Activated CD4-positive, alpha-beta T cell treated with anti-CD3 and anti-CD28 coated beads, Interleukin-2, amount 50 U/mL, for 24 hours (primary cell): ENCODE measurements at regions not wholly inside any gene's neighbourhood (a gene's known extent, or its start where the extent isn't known, plus 50 kb on each side); places are given as distances from the start of the nearest gene placed in this dataset.

Experiments used
- DNase-seq, 2 donors: peaks; one replicate each; pipeline ENCODE4 v3.0.0-alpha.2; 2020; ENCODE audit warnings: low read depth in 1 of 2, low spot score in 1 of 2

- DNase-seq, result no peak
Observed at GRCh38 chr9:113781381-113781780, 94.7 kb upstream of the ZNF618 start.

GRCh38 chr9:113781896-113782295 lies 94.2 kb upstream of the ZNF618 start:
- DNase-seq, result no peak

DNA sequence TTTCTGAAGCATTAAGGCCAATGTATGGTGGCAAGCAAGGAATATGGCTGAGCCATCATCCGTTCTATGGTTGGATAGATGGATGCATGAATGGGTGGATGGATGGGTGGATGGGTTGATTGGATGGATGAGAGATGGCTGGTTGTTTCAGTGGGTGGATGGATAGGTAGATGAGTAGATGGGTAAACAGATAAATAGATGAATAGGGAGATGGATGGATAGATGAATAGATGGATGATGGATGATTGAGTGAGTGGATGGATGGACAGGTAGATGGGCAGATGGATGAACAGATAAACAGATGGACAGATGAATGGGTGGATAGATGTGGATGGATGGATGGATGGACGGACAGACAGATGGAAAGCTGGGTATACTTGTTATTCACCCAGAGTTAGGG lies 92.6 kb upstream of the ZNF618 start:
- DNase-seq, result no peak

DNA sequence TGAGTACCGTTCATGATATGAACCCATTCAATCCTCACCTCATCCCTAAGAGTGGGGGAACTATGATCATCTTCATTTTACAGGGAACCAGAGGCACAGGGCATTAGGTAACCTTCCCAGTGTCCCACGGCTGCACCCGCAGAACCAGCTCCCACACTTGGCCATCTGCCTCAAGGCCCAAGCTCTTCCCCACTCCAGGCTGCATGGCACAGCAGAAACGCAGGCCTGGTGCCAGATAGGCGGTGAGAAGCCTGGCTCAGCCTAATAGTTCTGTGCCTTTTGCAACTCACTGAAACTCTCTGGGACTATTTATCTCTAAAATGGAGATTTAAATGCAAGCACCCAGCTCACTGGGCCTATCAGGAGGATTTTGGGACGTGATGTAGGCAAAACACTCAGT lies 90.8 kb upstream of the ZNF618 start:
- DNase-seq, result no peak

DNA sequence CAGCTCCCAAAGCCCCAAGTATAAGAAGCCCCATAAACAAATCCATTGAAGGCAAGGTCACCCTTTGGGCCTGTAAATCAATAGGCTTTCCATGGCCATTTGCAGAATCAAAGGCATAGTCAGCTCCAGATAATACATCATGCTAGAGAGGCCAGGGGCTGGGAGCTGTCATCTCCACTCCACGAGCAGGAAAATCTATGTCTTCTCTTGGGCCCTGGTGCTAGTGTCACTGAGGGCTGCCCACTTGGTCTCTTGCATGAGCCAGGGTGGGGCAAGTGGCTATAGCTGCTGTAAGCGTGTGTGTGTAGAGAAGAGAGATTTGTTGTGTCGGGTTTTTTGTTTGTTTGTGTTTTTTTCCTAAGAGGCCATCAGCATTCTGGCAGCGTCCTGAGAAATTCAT lies 90.0 kb upstream of the ZNF618 start:
- no peak for DNase-seq

GRCh38 chr9:113787871-113788270 lies 88.2 kb upstream of the ZNF618 start:
- no peak for DNase-seq

DNA sequence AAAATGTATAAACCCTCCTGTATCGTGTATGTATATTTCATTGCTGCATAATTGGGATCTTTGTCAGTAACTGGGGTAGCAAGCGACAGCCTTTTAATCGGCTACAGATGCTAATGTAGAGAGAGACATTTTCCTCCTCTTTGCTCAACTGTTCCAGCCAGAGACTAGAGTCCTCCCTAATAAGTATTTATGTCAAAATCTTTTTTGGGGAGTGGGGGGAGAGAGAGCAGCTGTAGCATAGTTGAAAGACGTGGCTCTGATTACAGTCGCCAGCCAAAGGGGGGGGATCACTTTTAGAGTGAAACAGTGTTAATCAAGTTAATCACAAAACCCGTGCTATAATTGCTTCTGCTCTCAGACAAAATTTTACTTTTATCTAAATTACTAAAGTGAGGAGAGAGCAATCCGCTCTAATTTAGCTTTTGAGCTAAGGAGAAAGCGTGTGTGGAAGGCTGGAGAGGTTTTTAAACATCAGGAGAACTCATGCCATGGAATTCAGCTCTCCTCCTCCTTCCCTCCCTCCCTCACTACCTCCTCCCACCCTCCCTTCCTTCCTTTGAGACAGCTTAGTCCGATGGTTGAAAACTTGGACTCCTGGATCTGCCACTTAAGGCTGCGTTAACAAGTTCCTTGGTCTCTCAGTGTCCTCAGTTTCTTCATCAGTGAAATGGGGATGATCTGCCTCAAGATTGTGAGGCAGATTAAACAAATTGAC lies 87.3 kb upstream of the ZNF618 start:
- DNase-seq, result no peak

- no peak for DNase-seq
Observed at GRCh38 chr9:113790093-113790492, 86.0 kb upstream of the ZNF618 start.

- no peak for DNase-seq
Observed at GRCh38 chr9:113793558-113793957, 82.6 kb upstream of the ZNF618 start.

- no peak for DNase-seq
Observed at GRCh38 chr9:113794721-113795120, 81.4 kb upstream of the ZNF618 start.

DNA sequence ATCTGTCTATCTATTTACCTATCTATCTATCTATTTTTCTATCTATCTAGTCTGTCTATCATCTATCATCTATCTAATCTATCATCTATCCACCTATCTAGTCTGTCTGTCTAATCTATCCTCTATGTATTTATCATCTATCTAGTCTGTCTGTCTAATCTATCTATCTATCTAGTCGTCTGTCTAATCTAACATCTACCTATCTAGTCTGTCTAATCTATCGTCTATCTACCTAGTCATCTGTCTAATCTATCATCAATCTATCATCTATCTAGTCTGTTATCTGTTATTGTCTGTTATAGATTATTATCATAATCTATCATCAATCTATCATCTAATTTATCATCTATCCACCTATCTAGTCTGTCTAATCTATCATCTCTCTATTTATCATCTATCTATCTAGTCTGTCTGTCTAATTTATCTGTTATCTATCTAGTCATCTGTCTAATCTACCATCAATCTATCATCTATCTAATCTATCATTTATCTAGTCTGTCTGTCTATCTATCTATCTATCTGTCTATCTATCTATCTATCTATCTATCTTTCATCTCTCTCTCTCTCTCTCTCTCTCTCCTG lies 80.2 kb upstream of the ZNF618 start:
- no peak for DNase-seq

DNA sequence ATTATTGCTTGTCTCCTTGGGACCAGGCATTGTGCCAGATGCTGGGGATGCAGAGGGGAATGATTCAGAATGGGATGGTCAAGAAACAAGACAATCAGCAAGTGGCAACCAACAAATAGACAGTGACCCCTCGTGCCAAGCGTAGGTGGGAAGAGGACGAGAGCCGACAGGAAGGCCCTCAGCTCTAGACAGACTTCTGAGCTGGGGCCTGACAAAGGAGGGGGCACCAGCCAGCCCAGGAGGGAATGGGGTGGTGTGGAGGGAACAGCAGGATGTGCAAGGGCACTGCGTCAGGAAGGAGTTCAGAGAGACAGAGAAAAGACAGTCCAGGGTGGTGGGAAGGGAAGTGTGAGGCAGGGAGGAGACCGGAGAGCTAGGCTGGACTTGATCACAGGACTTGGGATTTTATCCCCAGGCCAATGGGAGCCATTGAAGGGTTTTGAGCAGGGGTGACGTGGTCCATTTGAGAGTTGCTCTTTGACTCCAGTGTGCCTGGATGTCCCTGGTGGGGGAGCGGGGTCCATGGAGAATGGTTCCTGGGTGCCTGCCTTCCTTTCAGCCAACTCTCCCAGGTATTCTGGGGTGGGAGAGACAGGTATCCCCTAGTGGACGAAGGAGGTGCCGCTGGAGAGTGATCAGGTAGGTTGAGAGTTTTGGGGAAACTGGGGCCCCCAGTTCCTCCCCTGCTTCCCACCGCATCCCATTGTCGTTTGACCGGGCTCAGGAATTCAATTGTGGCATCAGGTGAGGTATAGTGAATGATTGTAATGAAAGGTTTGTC lies 79.3 kb upstream of the ZNF618 start:
- no peak for DNase-seq

DNA sequence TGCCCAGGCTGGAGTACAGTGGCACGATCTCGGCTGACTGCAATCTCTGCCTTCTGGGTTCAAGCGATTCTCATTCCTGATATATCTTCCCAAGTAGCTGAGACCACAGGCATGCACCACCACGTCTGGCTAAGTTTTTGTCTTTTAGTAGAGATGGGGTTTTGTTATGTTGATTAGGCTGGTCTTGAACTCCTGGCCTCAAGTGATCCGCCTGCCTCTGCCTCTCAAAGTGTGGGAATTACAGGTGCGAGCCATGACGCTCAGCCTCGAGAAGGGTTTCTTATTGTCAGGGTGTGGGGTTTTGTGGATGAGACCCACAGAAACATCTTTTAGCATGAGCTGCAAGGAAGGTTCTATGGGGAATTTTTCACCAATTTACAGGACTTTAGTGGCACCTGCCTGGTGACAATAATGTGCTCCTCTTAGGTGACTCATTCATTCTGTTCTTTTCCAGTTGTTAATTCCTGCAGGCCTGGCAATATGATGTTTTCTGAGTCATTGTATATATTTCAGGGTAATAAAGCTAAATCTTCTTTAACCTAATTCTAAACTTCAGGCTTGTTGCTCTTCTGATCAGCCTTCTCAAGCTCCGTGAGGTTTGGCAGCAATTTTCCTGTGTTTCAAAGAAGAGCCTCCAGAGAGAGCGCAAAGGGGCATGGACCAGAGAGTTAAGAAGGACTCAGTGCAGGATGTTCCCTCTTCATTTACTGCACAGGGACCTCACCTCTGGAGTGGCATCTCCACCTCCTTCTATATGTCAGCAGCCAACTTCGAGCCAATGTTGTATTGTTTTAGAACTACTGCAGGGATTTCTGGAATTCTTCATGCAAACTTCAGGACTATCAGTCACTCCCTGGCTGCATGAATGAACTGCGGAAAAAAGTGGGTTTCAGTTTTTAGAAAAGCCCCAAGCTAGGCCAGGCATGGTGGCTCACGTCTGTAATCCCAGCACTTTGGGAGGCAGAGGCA lies 77.8 kb upstream of the ZNF618 start:
- no peak for DNase-seq

DNA sequence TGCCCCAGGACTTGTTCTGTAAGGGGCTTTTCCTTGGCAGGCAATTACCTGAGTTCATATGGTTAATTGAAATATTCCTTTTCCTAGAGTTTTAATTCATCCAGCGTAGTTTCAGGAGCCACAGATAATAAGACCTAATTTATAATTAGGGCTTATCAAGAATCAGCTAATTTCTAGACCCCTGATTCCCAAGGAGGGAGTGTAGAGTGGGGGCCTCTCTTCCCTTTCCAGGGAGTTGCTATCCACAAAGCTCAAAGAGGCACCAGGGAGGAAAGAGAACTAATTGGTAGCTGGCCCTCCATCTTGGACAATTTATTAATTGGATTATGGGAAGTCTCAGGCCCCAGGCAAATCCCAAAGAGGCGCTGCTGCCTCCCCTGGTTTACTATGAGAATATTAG lies 75.8 kb upstream of the ZNF618 start:
- no peak for DNase-seq

DNA sequence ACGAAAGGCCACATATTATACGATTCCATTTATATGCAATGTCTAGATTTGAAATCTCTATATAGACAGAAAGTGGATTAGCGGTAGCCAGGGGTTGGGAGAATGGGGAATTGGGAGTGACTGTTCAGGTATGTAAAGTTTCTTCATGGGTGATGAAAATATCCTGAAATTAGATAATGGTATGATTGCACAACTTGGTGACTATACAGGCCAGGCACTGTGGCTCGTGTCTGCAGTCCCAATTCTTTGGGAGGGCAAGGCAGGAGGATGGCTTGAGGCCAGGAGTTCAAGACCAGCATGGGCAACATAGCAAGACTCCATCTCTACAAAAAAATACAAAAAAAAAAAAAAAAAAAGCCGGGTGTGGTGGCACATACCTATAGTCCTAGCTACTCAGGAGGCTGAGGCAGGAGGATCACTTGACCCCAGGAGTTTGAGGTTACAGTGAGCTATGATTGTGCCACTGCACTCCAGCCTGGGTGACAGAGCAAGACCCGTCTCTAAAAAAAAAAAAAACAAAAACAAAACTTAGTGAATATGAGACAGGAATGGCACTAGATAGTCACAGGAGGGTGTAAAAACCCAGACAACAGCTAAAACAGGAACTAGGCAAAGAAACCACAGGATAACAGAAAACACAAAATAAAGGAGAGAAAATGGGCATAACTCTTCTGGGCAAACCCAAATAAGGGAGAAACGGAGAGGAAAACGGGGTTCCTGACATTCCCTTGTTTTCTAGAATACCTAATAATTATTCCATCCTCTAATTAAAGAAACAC lies 72.1 kb upstream of the ZNF618 start:
- DNase-seq, result no peak

DNA sequence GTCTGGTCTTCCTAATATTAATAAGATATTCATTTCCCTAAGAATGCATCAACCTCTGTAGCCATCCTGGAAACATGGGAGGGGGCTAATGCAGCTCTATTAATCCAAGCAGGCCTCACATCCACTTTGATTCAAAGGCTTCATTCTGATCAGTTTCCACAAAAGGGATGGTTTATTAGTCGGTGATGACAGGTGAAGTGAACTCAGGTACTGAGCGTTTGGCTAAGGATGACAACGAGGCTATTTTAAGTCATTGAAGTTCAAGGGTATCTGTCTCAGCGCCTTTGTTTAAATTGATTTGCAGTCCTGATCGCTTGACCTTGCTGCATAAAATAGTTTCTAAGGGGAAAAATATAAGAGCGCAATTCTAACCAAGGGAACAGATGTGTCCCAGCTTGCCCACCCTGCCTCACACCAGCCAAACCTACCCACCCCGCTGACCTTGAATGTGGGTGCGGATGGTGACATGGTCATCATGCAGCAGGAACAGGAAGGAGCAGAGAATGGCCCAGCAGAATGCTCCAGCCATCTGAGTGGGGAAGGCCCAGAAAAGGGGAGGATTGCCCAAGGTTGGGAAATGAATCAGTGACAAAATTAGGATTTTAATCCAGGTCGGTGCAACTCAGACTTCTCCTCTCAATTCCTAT lies 70.5 kb upstream of the ZNF618 start:
- no peak for DNase-seq

DNA sequence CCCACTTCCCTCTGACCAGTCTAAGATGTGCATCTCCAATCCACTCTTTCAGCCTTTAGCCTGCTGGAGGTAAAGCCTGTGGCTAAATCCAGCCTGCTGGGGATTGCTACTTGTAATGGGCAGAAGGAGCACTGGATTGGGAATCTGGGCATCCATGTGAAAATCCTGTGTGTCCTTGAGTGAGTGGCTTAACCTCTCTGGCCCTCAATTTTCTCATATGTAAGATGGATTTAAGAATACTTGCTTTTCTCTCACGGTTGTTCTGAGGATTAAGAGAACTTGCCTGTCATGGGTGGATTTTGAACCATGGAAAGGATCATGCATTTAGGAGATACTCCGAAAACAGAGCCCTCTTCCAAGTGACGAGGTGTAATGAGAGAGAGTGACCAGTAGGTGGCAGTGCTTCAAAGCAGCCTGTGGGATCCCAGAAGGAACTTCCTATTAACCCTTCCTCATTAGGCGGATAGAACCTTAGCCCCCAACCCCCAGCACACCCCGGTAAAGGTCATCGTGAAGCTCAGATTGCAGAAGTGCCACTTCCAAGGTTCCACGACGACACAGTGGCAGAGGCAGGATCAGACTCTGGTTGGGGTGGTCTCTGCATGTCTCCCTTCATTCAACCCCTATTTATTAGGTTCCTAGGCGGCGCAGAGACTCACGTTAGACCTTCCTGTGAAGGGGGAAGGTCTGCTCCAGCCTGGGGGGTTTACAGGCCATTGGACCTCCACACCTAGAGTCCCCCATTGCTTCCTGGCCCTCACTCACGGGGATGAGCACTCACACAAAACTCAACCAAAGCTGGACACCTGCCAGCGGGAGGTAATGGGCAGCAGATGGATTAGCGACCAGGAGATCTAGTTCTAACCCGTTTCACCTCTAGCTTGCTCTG lies 68.7 kb upstream of the ZNF618 start:
- peak in 1 of 2 donors; percentile 34 for DNase-seq

DNA sequence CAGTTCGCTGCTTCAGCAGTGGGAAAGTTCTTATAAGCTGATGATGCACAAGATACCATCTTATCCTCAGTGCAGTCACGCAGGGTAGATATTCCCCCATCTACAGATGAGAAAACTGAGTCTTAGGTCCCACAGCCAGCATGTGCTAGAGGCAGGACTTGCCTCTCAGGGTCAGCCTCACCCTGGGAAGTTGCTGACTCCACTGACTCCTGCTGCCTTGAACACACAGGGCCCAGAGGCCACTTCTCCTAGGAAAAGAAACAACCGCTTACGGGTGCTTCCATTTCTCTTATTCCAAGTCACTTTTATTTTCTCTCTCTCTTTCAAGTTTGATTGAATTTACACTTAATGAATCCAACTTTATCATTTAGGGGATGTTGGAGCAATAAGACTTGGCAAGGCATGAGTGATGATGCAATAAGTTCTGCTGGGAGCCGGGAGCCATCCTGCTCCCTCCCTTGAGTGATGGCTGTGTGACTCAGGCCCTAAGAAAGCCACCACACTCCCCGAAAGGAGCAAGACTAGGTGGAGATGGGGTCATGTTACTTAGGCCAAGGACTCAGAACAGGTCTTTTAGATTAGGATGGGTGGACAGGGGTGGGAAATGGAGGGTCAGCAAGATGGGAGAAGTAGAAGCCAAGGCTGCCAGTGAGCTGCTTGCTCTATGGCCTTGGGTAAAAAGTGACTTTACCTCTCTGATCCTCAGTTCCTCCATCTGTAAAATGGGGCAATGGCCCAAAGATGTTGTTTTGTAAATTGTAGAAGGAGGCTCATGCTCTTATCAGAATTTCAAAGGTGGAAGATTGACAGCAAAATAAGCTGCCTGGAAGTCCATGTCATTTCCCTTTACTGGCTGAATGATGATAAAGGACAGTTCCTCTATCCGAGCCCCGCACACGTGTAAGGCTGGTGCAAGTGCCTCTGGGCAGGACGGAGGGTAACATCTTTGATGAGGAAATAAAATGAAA lies 67.4 kb upstream of the ZNF618 start:
- no peak for DNase-seq
